ENCODE measurements at regions not wholly inside any gene's neighbourhood (a gene's known extent, or its start where the extent isn't known, plus 50 kb on each side); places are given as distances from the start of the nearest gene placed in this dataset.

DNA sequence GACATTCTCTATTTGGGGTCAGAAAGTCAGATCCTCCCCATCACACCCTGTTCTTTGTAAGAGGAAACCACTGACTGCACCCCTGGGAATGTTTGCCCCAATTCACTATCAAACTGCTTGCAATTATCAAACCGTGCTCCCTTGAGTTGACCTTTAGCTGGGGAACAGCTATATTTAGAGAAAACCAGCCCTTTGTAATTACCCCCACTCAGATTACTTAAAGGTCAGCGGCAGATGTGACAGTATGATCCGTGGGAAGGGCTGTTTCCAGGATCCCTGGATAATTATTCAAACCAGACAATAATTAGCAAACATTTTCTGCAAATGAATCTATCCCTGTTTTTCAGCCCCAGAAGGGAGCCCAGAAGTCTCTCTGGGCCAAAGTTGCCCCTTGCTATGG is 242.7 kb downstream of the RRAGC start:
- Histone ChIP-seq H3K4me2 (ENCODE audit: low read length) (no peak overlapping the region), H3K23ac (ENCODE audit: low read length) (no peak overlapping the region), H3K4me3 (ENCODE audit: low read length) (no peak overlapping the region), H3K27ac (ENCODE audit: low read depth, low read length) (no peak overlapping the region), H3K18ac (ENCODE audit: low read length) (no peak overlapping the region), H3K9ac (ENCODE audit: low read length) (no peak overlapping the region), H3K36me3 (ENCODE audit: control insufficient read depth, insufficient read depth, low read length) (no peaks in the 10 kb centered on the region), H4K5ac (ENCODE audit: low read length) (no peak overlapping the region), H2AK5ac (ENCODE audit: low read length) (no peak overlapping the region), H3K79me2 (ENCODE audit: control insufficient read depth, insufficient read depth, low read length) (no peaks in the 10 kb centered on the region), H2BK120ac (ENCODE audit: low read depth, low read length) (no peak overlapping the region), H3K79me1 (ENCODE audit: low read length) (no peaks in the 10 kb centered on the region), H4K8ac (ENCODE audit: low read depth, low read length) (no peak overlapping the region), H3K4me1 (ENCODE audit: control insufficient read depth, low read depth, low read length) (peaks cover 2% of the 10 kb centered on the region), H3K4ac (ENCODE audit: low read depth, low read length) (no peak overlapping the region), H3K56ac (ENCODE audit: low read length) (no peak overlapping the region), H3K27me3 (ENCODE audit: insufficient read depth, low read length, poor library complexity) (no peaks in the 10 kb centered on the region), H2BK15ac (replicated peaks; ENCODE audit: low read depth) (no peak overlapping the region), H2BK5ac (ENCODE audit: low read length) (no peak overlapping the region)
- WGBS (ENCODE audit: extremely low coverage, insufficient coverage, low lambda C conversion rate): no CpG with 5 or more reads among the region's 3 CpGs
- DNase-seq: no peak

DNA sequence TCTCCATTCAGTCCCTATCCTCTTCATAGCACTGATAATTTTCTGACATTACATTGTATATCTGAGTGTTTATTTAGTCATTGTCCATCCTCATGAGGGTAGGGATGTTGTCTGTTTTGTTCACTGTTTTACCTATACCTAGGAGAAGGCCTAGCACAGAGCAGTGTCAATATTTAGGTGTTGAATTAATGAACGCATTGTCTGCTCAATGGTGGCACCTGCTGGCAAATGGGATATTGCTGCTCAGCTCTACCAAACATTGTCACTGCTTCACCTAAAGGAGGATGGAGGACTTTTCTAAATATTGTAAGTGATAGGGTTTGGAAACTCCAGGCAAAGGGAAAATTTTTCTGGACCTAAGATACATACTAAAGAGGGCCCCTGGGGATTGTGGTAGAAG is 243.9 kb downstream of the RRAGC start:
- Histone ChIP-seq H3K56ac (ENCODE audit: low read length) (no peak overlapping the region), H3K27me3 (ENCODE audit: insufficient read depth, low read length, poor library complexity) (no peaks in the 10 kb centered on the region), H3K79me1 (ENCODE audit: low read length) (no peaks in the 10 kb centered on the region), H2BK120ac (ENCODE audit: low read depth, low read length) (no peak overlapping the region), H2AK5ac (ENCODE audit: low read length) (no peak overlapping the region), H3K36me3 (ENCODE audit: control insufficient read depth, insufficient read depth, low read length) (no peaks in the 10 kb centered on the region), H4K8ac (ENCODE audit: low read depth, low read length) (no peak overlapping the region), H3K27ac (ENCODE audit: low read depth, low read length) (no peak overlapping the region), H4K5ac (ENCODE audit: low read length) (no peak overlapping the region), H3K4me1 (ENCODE audit: control insufficient read depth, low read depth, low read length) (peaks cover 2% of the 10 kb centered on the region), H3K9ac (ENCODE audit: low read length) (no peak overlapping the region), H2BK5ac (ENCODE audit: low read length) (no peak overlapping the region), H3K4ac (ENCODE audit: low read depth, low read length) (no peak overlapping the region), H2BK15ac (replicated peaks; ENCODE audit: low read depth) (no peak overlapping the region), H3K23ac (ENCODE audit: low read length) (no peak overlapping the region), H3K18ac (ENCODE audit: low read length) (no peak overlapping the region), H3K4me3 (ENCODE audit: low read length) (no peak overlapping the region), H3K4me2 (ENCODE audit: low read length) (no peak overlapping the region), H3K79me2 (ENCODE audit: control insufficient read depth, insufficient read depth, low read length) (no peaks in the 10 kb centered on the region)
- no peak for DNase-seq
- WGBS (ENCODE audit: extremely low coverage, insufficient coverage, low lambda C conversion rate): no CpG with 5 or more reads among the region's 1 CpG

DNA sequence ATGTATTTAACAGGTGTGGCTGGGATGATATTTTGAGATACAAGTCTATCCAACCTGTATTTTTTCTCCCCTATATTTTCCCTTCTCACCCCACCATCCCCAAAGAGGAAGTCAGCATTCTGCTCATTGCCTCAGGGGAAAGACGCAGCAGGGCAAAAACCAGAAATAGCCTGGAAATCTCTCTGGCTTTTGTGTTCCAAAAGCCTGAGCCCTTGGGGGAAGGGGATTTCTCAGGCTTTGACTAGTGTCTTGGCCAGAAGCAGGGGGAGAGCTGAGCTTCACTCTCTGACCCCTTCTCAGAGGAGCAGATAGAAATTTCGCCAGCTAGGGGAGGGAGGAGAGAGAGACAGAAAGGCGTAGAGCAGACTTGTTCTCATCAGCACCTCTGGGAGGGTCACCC is 244.7 kb downstream of the RRAGC start:
- Histone ChIP-seq H3K27ac (ENCODE audit: low read depth, low read length) (peak overlapping the region; percentile 46), H3K4me3 (ENCODE audit: low read length) (no peak overlapping the region), H3K79me2 (ENCODE audit: control insufficient read depth, insufficient read depth, low read length) (no peaks in the 10 kb centered on the region), H3K4ac (ENCODE audit: low read depth, low read length) (no peak overlapping the region), H4K8ac (ENCODE audit: low read depth, low read length) (no peak overlapping the region), H3K56ac (ENCODE audit: low read length) (peak overlapping the region; percentile 5), H3K23ac (ENCODE audit: low read length) (no peak overlapping the region), H4K5ac (ENCODE audit: low read length) (no peak overlapping the region), H2BK15ac (replicated peaks; ENCODE audit: low read depth) (no peak overlapping the region), H3K9ac (ENCODE audit: low read length) (no peak overlapping the region), H3K36me3 (ENCODE audit: control insufficient read depth, insufficient read depth, low read length) (no peaks in the 10 kb centered on the region), H3K18ac (ENCODE audit: low read length) (no peak overlapping the region), H3K4me1 (ENCODE audit: control insufficient read depth, low read depth, low read length) (peaks cover 2% of the 10 kb centered on the region), H3K79me1 (ENCODE audit: low read length) (no peaks in the 10 kb centered on the region), H2BK5ac (ENCODE audit: low read length) (no peak overlapping the region), H2AK5ac (ENCODE audit: low read length) (no peak overlapping the region), H3K27me3 (ENCODE audit: insufficient read depth, low read length, poor library complexity) (no peaks in the 10 kb centered on the region), H3K4me2 (ENCODE audit: low read length) (no peak overlapping the region), H2BK120ac (ENCODE audit: low read depth, low read length) (no peak overlapping the region)
- peak; percentile 30 for DNase-seq
- WGBS (ENCODE audit: extremely low coverage, insufficient coverage, low lambda C conversion rate): no CpG with 5 or more reads among the region's 3 CpGs

DNA sequence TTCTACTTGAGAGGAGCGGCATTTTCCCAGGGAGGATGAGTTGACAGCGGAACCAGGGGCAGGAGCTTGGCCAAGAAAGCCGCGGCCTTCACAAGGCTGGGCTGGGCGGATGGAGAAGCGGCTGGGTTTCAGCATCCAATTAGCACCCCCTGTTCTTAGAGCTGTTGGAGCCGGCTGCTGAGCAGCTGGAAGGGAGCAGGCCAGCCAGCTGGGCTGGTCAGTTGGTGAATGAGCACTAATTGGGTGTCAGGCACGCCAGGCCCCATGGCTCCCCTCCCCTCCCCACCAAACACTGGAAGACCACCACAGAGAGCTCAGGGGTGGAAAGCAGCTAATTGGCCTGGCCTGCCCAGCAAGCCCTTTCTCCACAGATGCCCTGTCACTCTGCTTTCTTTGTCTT is 245.6 kb downstream of the RRAGC start:
- no peak overlapping the region for H3K4me3 ChIP-seq (ENCODE audit: low read length)
- H3K79me2 ChIP-seq (ENCODE audit: control insufficient read depth, insufficient read depth, low read length): no peaks in the 10 kb centered on the region
- H3K36me3 ChIP-seq (ENCODE audit: control insufficient read depth, insufficient read depth, low read length): no peaks in the 10 kb centered on the region
- H4K5ac ChIP-seq (ENCODE audit: low read length): no peak overlapping the region
- H2BK120ac ChIP-seq (ENCODE audit: low read depth, low read length): no peak overlapping the region
- no peak overlapping the region for H3K56ac ChIP-seq (ENCODE audit: low read length)
- peak; percentile 51 for DNase-seq
- no peak overlapping the region for H4K8ac ChIP-seq (ENCODE audit: low read depth, low read length)
- no peaks in the 10 kb centered on the region for H3K79me1 ChIP-seq (ENCODE audit: low read length)
- H2AK5ac ChIP-seq (ENCODE audit: low read length): no peak overlapping the region
- WGBS (ENCODE audit: extremely low coverage, insufficient coverage, low lambda C conversion rate): no CpG with 5 or more reads among the region's 8 CpGs
- H3K27me3 ChIP-seq (ENCODE audit: insufficient read depth, low read length, poor library complexity): no peaks in the 10 kb centered on the region
- no peak overlapping the region for H3K9ac ChIP-seq (ENCODE audit: low read length)
- H3K4me2 ChIP-seq (ENCODE audit: low read length): no peak overlapping the region
- peaks cover 2% of the 10 kb centered on the region for H3K4me1 ChIP-seq (ENCODE audit: control insufficient read depth, low read depth, low read length)
- no peak overlapping the region for H2BK5ac ChIP-seq (ENCODE audit: low read length)
- H3K18ac ChIP-seq (ENCODE audit: low read length): no peak overlapping the region
- no peak overlapping the region for H3K23ac ChIP-seq (ENCODE audit: low read length)
- H3K4ac ChIP-seq (ENCODE audit: low read depth, low read length): no peak overlapping the region
- no peak overlapping the region for H3K27ac ChIP-seq (ENCODE audit: low read depth, low read length)
- H2BK15ac ChIP-seq (replicated peaks; ENCODE audit: low read depth): no peak overlapping the region

DNA sequence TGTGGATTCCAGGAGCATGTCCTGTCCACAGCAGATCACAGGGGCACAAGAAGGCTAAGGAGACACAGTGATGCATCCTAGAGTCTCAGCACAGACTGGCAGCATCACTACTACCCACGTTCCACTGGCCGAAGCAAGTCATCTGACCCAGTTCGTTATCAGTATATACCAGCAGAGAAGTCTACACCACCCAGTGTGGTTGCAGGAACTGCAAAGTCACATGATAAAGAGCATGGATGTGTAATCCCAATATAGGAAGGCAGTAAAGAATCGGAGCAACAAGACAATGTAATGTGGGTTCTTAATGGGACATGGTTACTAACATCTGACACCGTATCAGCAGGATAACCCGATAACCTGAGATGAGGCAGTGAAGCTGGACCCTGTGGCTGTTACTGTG is 246.6 kb downstream of the RRAGC start:
- WGBS (ENCODE audit: extremely low coverage, insufficient coverage, low lambda C conversion rate): no CpG with 5 or more reads among the region's 6 CpGs

DNA sequence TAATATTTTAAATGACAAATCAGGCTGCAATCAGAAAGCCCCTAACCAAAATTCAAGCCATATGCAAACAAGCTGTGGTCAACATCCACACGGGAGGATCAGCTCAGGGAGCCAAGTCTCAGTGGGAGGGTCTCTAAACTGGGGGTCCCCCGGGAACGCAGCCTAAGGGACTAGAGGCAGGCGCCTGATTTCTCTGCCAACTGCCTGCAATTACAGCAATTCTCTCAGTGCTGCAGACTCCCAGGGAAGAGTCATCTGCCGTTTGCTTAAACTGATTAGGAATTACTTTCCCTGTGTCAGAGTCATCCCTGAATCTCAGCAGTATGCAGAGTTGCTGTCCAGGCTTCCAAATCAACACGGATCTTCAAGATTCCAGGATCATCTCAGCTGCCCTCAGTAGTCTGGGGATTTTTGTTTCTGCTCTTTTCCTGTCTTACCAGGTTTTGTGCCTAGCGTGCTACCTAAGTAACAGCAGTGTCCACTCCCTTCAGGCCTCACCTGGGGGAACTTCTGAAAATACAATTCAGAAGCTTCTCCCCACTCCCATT is 247.8 kb downstream of the RRAGC start:
- Histone ChIP-seq H3K18ac (ENCODE audit: low read length) (no peak overlapping the region), H2BK5ac (ENCODE audit: low read length) (no peak overlapping the region), H3K79me2 (ENCODE audit: control insufficient read depth, insufficient read depth, low read length) (no peaks in the 10 kb centered on the region), H3K4me1 (ENCODE audit: control insufficient read depth, low read depth, low read length) (peaks cover 2% of the 10 kb centered on the region), H4K8ac (ENCODE audit: low read depth, low read length) (no peak overlapping the region), H3K4me3 (ENCODE audit: low read length) (no peak overlapping the region), H3K4ac (ENCODE audit: low read depth, low read length) (no peak overlapping the region), H2BK120ac (ENCODE audit: low read depth, low read length) (no peak overlapping the region), H3K4me2 (ENCODE audit: low read length) (no peak overlapping the region), H4K5ac (ENCODE audit: low read length) (no peak overlapping the region), H3K79me1 (ENCODE audit: low read length) (no peaks in the 10 kb centered on the region), H3K56ac (ENCODE audit: low read length) (no peak overlapping the region), H3K9ac (ENCODE audit: low read length) (no peak overlapping the region), H3K36me3 (ENCODE audit: control insufficient read depth, insufficient read depth, low read length) (no peaks in the 10 kb centered on the region), H2AK5ac (ENCODE audit: low read length) (no peak overlapping the region), H3K23ac (ENCODE audit: low read length) (no peak overlapping the region), H3K27me3 (ENCODE audit: insufficient read depth, low read length, poor library complexity) (no peaks in the 10 kb centered on the region), H2BK15ac (replicated peaks; ENCODE audit: low read depth) (no peak overlapping the region), H3K27ac (ENCODE audit: low read depth, low read length) (no peak overlapping the region)
- no peak for DNase-seq
- WGBS (ENCODE audit: extremely low coverage, insufficient coverage, low lambda C conversion rate): no CpG with 5 or more reads among the region's 7 CpGs

More for the DNA sequence above, 246.6 kb downstream of the RRAGC start:
- Histone ChIP-seq H3K79me2 (ENCODE audit: control insufficient read depth, insufficient read depth, low read length) (no peaks in the 10 kb centered on the region), H2BK5ac (ENCODE audit: low read length) (no peak overlapping the region), H2BK120ac (ENCODE audit: low read depth, low read length) (no peak overlapping the region), H3K4ac (ENCODE audit: low read depth, low read length) (no peak overlapping the region), H3K27me3 (ENCODE audit: insufficient read depth, low read length, poor library complexity) (no peaks in the 10 kb centered on the region), H3K4me2 (ENCODE audit: low read length) (no peak overlapping the region), H3K4me1 (ENCODE audit: control insufficient read depth, low read depth, low read length) (peaks cover 2% of the 10 kb centered on the region), H4K5ac (ENCODE audit: low read length) (no peak overlapping the region), H3K36me3 (ENCODE audit: control insufficient read depth, insufficient read depth, low read length) (no peaks in the 10 kb centered on the region), H2BK15ac (replicated peaks; ENCODE audit: low read depth) (no peak overlapping the region), H4K8ac (ENCODE audit: low read depth, low read length) (no peak overlapping the region), H3K79me1 (ENCODE audit: low read length) (no peaks in the 10 kb centered on the region), H3K56ac (ENCODE audit: low read length) (no peak overlapping the region), H3K9ac (ENCODE audit: low read length) (no peak overlapping the region), H2AK5ac (ENCODE audit: low read length) (no peak overlapping the region), H3K4me3 (ENCODE audit: low read length) (no peak overlapping the region), H3K27ac (ENCODE audit: low read depth, low read length) (no peak overlapping the region), H3K23ac (ENCODE audit: low read length) (no peak overlapping the region), H3K18ac (ENCODE audit: low read length) (no peak overlapping the region)
- DNase-seq: no peak
